Hepatocyte (in vitro differentiated cells): ENCODE measurements at regions not wholly inside any gene's neighbourhood (a gene's known extent, or its start where the extent isn't known, plus 50 kb on each side); places are given as distances from the start of the nearest gene placed in this dataset.

ENCODE experiments used
- DNase-seq: peaks from one replicate; pipeline ENCODE4 v3.0.0-alpha.2; 2016; ENCODE audit warnings: low spot score
- H2AFZ ChIP-seq: fragments of 200-600 bp; sonication (generic); 2 replicates; pipeline ENCODE4 v1.6.0; 2016; ENCODE audit warnings: antibody characterized with exemption, mild to moderate bottlenecking
- H3K27ac ChIP-seq: fragments of 200-600 bp; sonication (generic); 2 replicates; pipeline ENCODE4 v1.5.1; 2016; ENCODE audit warnings: mild to moderate bottlenecking
- H3K27me3 ChIP-seq: fragments of 200-600 bp; sonication (generic); 2 replicates; pipeline ENCODE4 v1.6.1; 2016
- H3K36me3 ChIP-seq: fragments of 200-600 bp; sonication (generic); replicated peaks from 2 replicates; pipeline ENCODE4 v1.5.1; 2016; ENCODE audit warnings: low read depth; ENCODE audit not compliant: insufficient read depth
- H3K4me1 ChIP-seq: fragments of 200-600 bp; sonication (generic); 2 replicates; pipeline ENCODE4 v1.5.1; 2016; ENCODE audit warnings: mild to moderate bottlenecking, moderate library complexity; ENCODE audit not compliant: insufficient read depth
- H3K4me2 ChIP-seq: fragments of 200-600 bp; sonication (generic); 2 replicates; pipeline ENCODE4 v1.6.0; 2016
- H3K4me3 ChIP-seq: fragments of 200-600 bp; sonication (generic); 2 replicates; pipeline ENCODE4 v1.5.1; 2016; ENCODE audit warnings: mild to moderate bottlenecking
- H3K79me2 ChIP-seq: fragments of 200-600 bp; sonication (generic); 2 replicates; pipeline ENCODE4 v1.6.0; 2017; ENCODE audit warnings: mild to moderate bottlenecking
- H3K9me2 ChIP-seq: fragments of 200-600 bp; sonication (generic); replicated peaks from 2 replicates; pipeline ENCODE4 v1.6.0; 2017; ENCODE audit warnings: mild to moderate bottlenecking; ENCODE audit not compliant: insufficient read depth
- H3K9me3 ChIP-seq: fragments of 200-600 bp; sonication (generic); 2 replicates; pipeline ENCODE4 v1.5.1; 2016; ENCODE audit warnings: low read depth, mild to moderate bottlenecking
- H4K20me1 ChIP-seq: fragments of 200-600 bp; sonication (generic); 2 replicates; pipeline ENCODE4 v1.6.0; 2016; ENCODE audit warnings: mild to moderate bottlenecking; ENCODE audit not compliant: insufficient read depth, poor library complexity, severe bottlenecking
- CTCF ChIP-seq: fragments of 200-600 bp; sonication (generic); IDR thresholded peaks from 2 replicates; pipeline ENCODE4 v1.5.1; 2016; ENCODE audit warnings: antibody characterized with exemption, mild to moderate bottlenecking; ENCODE audit not compliant: poor library complexity
- EZH2 ChIP-seq: fragments of 200-600 bp; sonication (generic); IDR thresholded peaks from 2 replicates; pipeline ENCODE4 v1.6.1; 2016; ENCODE audit warnings: antibody characterized with exemption, mild to moderate bottlenecking, borderline replicate concordance
- EZH2phosphoT487 ChIP-seq: fragments of 200-600 bp; sonication (generic); IDR thresholded peaks from one replicate; pipeline ENCODE4 v1.6.1; 2018; ENCODE audit warnings: antibody characterized with exemption, mild to moderate bottlenecking, low read depth, moderate library complexity; ENCODE audit not compliant: unreplicated experiment, severe bottlenecking
- WGBS: methylation state at CpG from one replicate; pipeline ENCODE4 v1.1.6; 2016; ENCODE audit warnings: low lambda C conversion rate; ENCODE audit errors: missing lambda C conversion rate; 5-methylcytosine and 5-hydroxymethylcytosine counted together

- TF ChIP-seq EZH2phosphoT487: no peak
- TF ChIP-seq CTCF: no peak
- no peak for TF ChIP-seq EZH2
- H3K4me2 ChIP-seq: no peak overlapping the region
- DNase-seq: no peak
- no peaks in the 10 kb centered on the region for H4K20me1 ChIP-seq
- no peak overlapping the region for H3K27ac ChIP-seq
- H3K79me2 ChIP-seq: no peaks in the 10 kb centered on the region
- no peaks in the 10 kb centered on the region for H3K27me3 ChIP-seq
- no peak overlapping the region for H2AFZ ChIP-seq
- no peaks in the 10 kb centered on the region for H3K36me3 ChIP-seq
- 96% methylated on average over 1 of the region's 1 CpG for WGBS
- no peaks in the 10 kb centered on the region for H3K4me1 ChIP-seq
- H3K9me3 ChIP-seq: no peaks in the 10 kb centered on the region
- H3K4me3 ChIP-seq: no peak overlapping the region
- no peaks in the 10 kb centered on the region for H3K9me2 ChIP-seq
These were observed 111.9 kb downstream of the MN1 start for GRCh38 chr22:27689664-27690063.

DNA sequence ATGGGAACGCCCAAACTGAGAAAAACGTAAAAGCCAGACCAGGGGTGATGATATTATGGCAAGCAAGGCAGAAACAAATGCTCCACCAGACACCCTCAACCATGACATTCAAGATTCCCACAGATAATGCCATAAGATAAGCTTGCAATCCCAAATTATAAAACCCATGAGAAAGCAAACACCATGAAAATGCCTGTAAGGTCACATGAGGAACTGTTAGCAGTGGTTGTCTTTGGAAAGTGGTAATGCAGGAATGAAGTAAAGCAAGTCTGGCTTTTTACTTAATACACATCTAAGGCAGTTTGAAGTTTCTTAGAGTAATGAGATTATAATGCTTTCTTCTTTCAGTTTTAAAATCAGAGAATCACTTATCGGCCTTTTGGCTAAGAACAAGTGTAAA, 111.0 kb downstream of the MN1 start:
- Histone ChIP-seq H3K79me2 (no peaks in the 10 kb centered on the region), H3K27me3 (no peaks in the 10 kb centered on the region), H3K4me3 (no peak overlapping the region), H3K36me3 (no peaks in the 10 kb centered on the region), H3K9me2 (no peaks in the 10 kb centered on the region), H3K4me1 (no peaks in the 10 kb centered on the region), H3K27ac (no peak overlapping the region), H2AFZ (no peak overlapping the region), H3K9me3 (no peaks in the 10 kb centered on the region), H4K20me1 (no peaks in the 10 kb centered on the region), H3K4me2 (no peak overlapping the region)
- TF ChIP-seq CTCF (no peak), EZH2phosphoT487 (no peak)
- WGBS: 80% methylated on average over 3 of the region's 3 CpGs
- DNase-seq: no peak

GRCh38 chr22:27692243-27692642, 109.3 kb downstream of the MN1 start:
- TF ChIP-seq EZH2: no peak
- no peak for TF ChIP-seq CTCF
- no peak for TF ChIP-seq EZH2phosphoT487
- H4K20me1 ChIP-seq: no peaks in the 10 kb centered on the region
- H2AFZ ChIP-seq: no peak overlapping the region
- H3K27me3 ChIP-seq: no peaks in the 10 kb centered on the region
- no peaks in the 10 kb centered on the region for H3K9me2 ChIP-seq
- no peak overlapping the region for H3K27ac ChIP-seq
- DNase-seq: no peak
- WGBS: 72% methylated on average over 4 of the region's 4 CpGs
- H3K79me2 ChIP-seq: no peaks in the 10 kb centered on the region
- H3K4me1 ChIP-seq: no peaks in the 10 kb centered on the region
- no peak overlapping the region for H3K4me3 ChIP-seq
- H3K9me3 ChIP-seq: no peaks in the 10 kb centered on the region
- H3K36me3 ChIP-seq: no peaks in the 10 kb centered on the region
- H3K4me2 ChIP-seq: no peak overlapping the region

GRCh38 chr22:27695925-27696324, 105.6 kb downstream of the MN1 start:
- H3K4me3 ChIP-seq: no peak overlapping the region
- DNase-seq: no peak
- WGBS: 60% methylated on average over 3 of the region's 3 CpGs
- H3K9me3 ChIP-seq: no peaks in the 10 kb centered on the region
- no peaks in the 10 kb centered on the region for H3K9me2 ChIP-seq
- no peaks in the 10 kb centered on the region for H3K36me3 ChIP-seq
- H3K27ac ChIP-seq: no peak overlapping the region
- H2AFZ ChIP-seq: no peak overlapping the region
- H4K20me1 ChIP-seq: no peaks in the 10 kb centered on the region
- no peaks in the 10 kb centered on the region for H3K27me3 ChIP-seq
- no peaks in the 10 kb centered on the region for H3K4me1 ChIP-seq
- no peak overlapping the region for H3K4me2 ChIP-seq
- TF ChIP-seq CTCF (no peak), EZH2phosphoT487 (no peak), EZH2 (no peak)
- no peaks in the 10 kb centered on the region for H3K79me2 ChIP-seq
